ENCODE measurements at regions not wholly inside any gene's neighbourhood (a gene's known extent, or its start where the extent isn't known, plus 50 kb on each side); places are given as distances from the start of the nearest gene placed in this dataset.

- Histone ChIP-seq H2AK5ac (ENCODE audit: low read depth, low read length) (no peak overlapping the region), H3K79me1 (ENCODE audit: low read depth in 1 of 2, low read length in 2 of 2) (no peaks in the 10 kb centered on the region), H3K9me3 (ENCODE audit: control insufficient read depth, insufficient read depth, low read length) (no peaks in the 10 kb centered on the region), H4K91ac (ENCODE audit: insufficient read depth, low read depth, low read length) (no peak overlapping the region), H3K4me1 (ENCODE audit: control insufficient read depth, insufficient read depth, low read length) (no peaks in the 10 kb centered on the region), H3K18ac (ENCODE audit: low read depth, low read length) (no peak overlapping the region), H3K27ac (ENCODE audit: insufficient read depth, low read length) (no peak overlapping the region), H3K56ac (ENCODE audit: extremely low read depth, insufficient read depth, low read length) (no peak overlapping the region), H2BK20ac (ENCODE audit: low read depth, low read length) (no peak overlapping the region), H2AK9ac (replicated peaks; ENCODE audit: low read depth, low read length, poor library complexity) (no peak overlapping the region), H2BK5ac (ENCODE audit: low read depth, low read length, poor library complexity, severe bottlenecking) (no peak overlapping the region), H3K4me3 (ENCODE audit: insufficient read depth, low read depth, low read length) (no peak overlapping the region), H3K4me2 (ENCODE audit: low read depth, low read length) (no peak overlapping the region), H3K27me3 (ENCODE audit: control insufficient read depth, insufficient read depth, low read length) (no peaks in the 10 kb centered on the region), H3K14ac (replicated peaks; ENCODE audit: low read depth, low read length) (no peak overlapping the region), H2AFZ (replicated peaks; ENCODE audit: low read length, poor library complexity) (no peak overlapping the region), H4K5ac (ENCODE audit: low read depth, low read length) (no peak overlapping the region), H3K36me3 (ENCODE audit: control insufficient read depth, insufficient read depth, low read length) (no peaks in the 10 kb centered on the region), H3K23ac (ENCODE audit: low read depth, low read length) (no peak overlapping the region), H2BK15ac (ENCODE audit: low read depth, low read length) (no peak overlapping the region), H4K8ac (ENCODE audit: low read depth in 2 of 2, low read length in 2 of 2) (no peak overlapping the region), H3K9me1 (ENCODE audit: insufficient read depth, low read length) (no peaks in the 10 kb centered on the region), H3K9ac (ENCODE audit: low read depth, low read length) (no peak overlapping the region), H3K4ac (ENCODE audit: low read depth, low read length) (no peak overlapping the region), H2BK120ac (ENCODE audit: low read depth, low read length) (no peak overlapping the region), H4K20me1 (ENCODE audit: insufficient read depth, low read length) (no peaks in the 10 kb centered on the region)
- dilution Hi-C loops (cut with HindIII; ENCODE audit: low sequenced_read_pairs, unreplicated experiment) (no loop called here), in situ Hi-C loops (cut with MboI; ENCODE audit: low sequenced_read_pairs) (no loop called here), intact Hi-C loops (cut with micrococcal nuclease) (no loop called here)
- TF ChIP-seq RFX5 (IDR thresholded peaks at IDR 0.05; ENCODE audit: low read depth, low read length) (no peak), ELK1 (IDR thresholded peaks at IDR 0.05; ENCODE audit: borderline replicate concordance, low read depth, low read length) (no peak), NFE2L2 (IDR thresholded peaks at IDR 0.05; ENCODE audit: low read depth, low read length) (no peak), RCOR1 (IDR thresholded peaks at IDR 0.05; ENCODE audit: insufficient replicate concordance, low read length) (no peak), MAZ (IDR thresholded peaks at IDR 0.05; ENCODE audit: borderline replicate concordance, low read depth, low read length) (no peak), USF2 (IDR thresholded peaks at IDR 0.05; ENCODE audit: low read depth, low read length) (no peak), POLR2A (IDR thresholded peaks at IDR 0.05; ENCODE audit: low read depth, low read length) (no peak), FOS (IDR thresholded peaks at IDR 0.05; ENCODE audit: low read depth, low read length) (no peak)
- WGBS, 2 experiments (ENCODE audit: extremely low coverage in 2 of 2, insufficient read length in 1 of 2) = 81% methylated on average over 4 of the region's 6 CpGs; no CpG with 5 or more reads in 1 of the 2 experiments
- BruUV-seq (replicated peaks) = no TSS peak
- ChIA-PET POLR2A (ENCODE audit: unreplicated experiment) (no interaction called here), CTCF (no interaction called here)
- DNase-seq (no peak), ATAC-seq (ENCODE audit: low read depth) (no peak)
Observed at GRCh38 chr6:18634912-18635311, 247.8 kb downstream of the RNF144B start.

Data from IMR-90 (cell line).